A549 (cell line): ENCODE measurements at regions not wholly inside any gene's neighbourhood (a gene's known extent, or its start where the extent isn't known, plus 50 kb on each side); places are given as distances from the start of the nearest gene placed in this dataset.

Experiments used
- ATAC-seq, 2 experiments: fragments of 200-7000 bp in 1 of 2; fragments of >200 bp in 1 of 2; cut with Nextera tagmentation in 1 of 2; cut with Tn5 transposase in 1 of 2; 3 replicates each; pipeline versions ENCODE4 v1.8.0 to v1.9.1; 2018 to 2020; ENCODE audit warnings: mild to moderate bottlenecking in 1 of 2, moderate library complexity in 1 of 2
- CTCF ChIA-PET: fragments of 300-600 bp; sonication (Branson Sonifier 250); formaldehyde crosslinking; extraction: SDS; loops from one replicate; lab custom pipeline; 2021; ENCODE audit warnings: antibody characterized with exemption, inconsistent platforms; lab: Yijun Ruan, JAX
- POLR2A ChIA-PET: fragments of 350-600 bp; formaldehyde crosslinking; extraction: SDS; loops from one replicate; lab custom pipeline; 2021; ENCODE audit warnings: antibody characterized with exemption, inconsistent platforms; lab: Yijun Ruan, JAX
- DNase-seq, 2 experiments: peaks; one replicate each; pipeline versions ENCODE4 v3.0.0 to v3.0.0-alpha.2; 2011 to 2016; ENCODE audit warnings: low read depth in 1 of 2, low spot score in 1 of 2
- FAIRE-seq: peaks from 2 replicates; lab custom pipeline; 2011; peaks lifted over from hg19 to GRCh38; lab: Jason Lieb, UNC
- H3K27ac ChIP-seq, 2 experiments: fragments of >200 bp; sonication (Bioruptor Twin); formaldehyde crosslinking; 3 replicates each; pipeline ENCODE4 v1.5.1; 2016 to 2017
- H3K4me1 ChIP-seq: fragments of >200 bp; sonication (Bioruptor Twin); formaldehyde crosslinking; 3 replicates; pipeline ENCODE4 v1.6.1; 2016
- H3K4me2 ChIP-seq: fragments of >200 bp; sonication (Bioruptor Twin); formaldehyde crosslinking; 3 replicates; pipeline ENCODE4 v1.6.1; 2016
- H3K4me3 ChIP-seq: fragments of >200 bp; sonication (Bioruptor Twin); formaldehyde crosslinking; 3 replicates; pipeline ENCODE4 v1.5.1; 2016
- H3K9me3 ChIP-seq: fragments of >200 bp; sonication (Bioruptor Twin); formaldehyde crosslinking; 3 replicates; pipeline ENCODE4 v1.6.1; 2016
- BHLHE40 ChIP-seq: IDR thresholded peaks from 2 replicates; pipeline ENCODE4 v1.6.1; 2012; ENCODE audit warnings: low read depth, low read length, inconsistent platforms
- CEBPB ChIP-seq, 2 experiments: fragments of >200 bp in 1 of 2; sonication (Bioruptor Twin) in 1 of 2; formaldehyde crosslinking in 1 of 2; IDR thresholded peaks; 2 replicates each; pipeline ENCODE4 v1.6.1; 2012 to 2016
- FOSL2 ChIP-seq, 2 experiments: fragments of 450-650 bp in 1 of 2; fragments of >200 bp in 1 of 2; sonication (Bioruptor Twin) in 1 of 2; formaldehyde crosslinking; IDR thresholded peaks; 2 replicates each; pipeline versions ENCODE4 v1.5.0 to v1.6.1; 2016 to 2020; ENCODE audit warnings: mild to moderate bottlenecking in 1 of 2, moderate library complexity in 1 of 2
- KDM1A ChIP-seq: fragments of 200-600 bp; sonication (generic); IDR thresholded peaks from 2 replicates; pipeline ENCODE4 v1.6.1; 2016; ENCODE audit warnings: low read depth, mild to moderate bottlenecking
- NPAS2 ChIP-seq: fragments of 250-450 bp; sonication (Bioruptor Pico); IDR thresholded peaks from 2 replicates; pipeline ENCODE4 v1.8.0; 2022; ENCODE audit warnings: mild to moderate bottlenecking, moderate library complexity, borderline replicate concordance
- NR3C1 ChIP-seq: fragments of >200 bp; sonication (Bioruptor Twin); formaldehyde crosslinking; IDR thresholded peaks from 3 replicates; pipeline ENCODE4 v1.6.1; 2017
- SREBF2 ChIP-seq: fragments of 450-650 bp; IDR thresholded peaks from 2 replicates; pipeline ENCODE4 v1.6.1; 2014; ENCODE audit warnings: mild to moderate bottlenecking, moderate library complexity
- WGBS: methylation state at CpG from one replicate; pipeline ENCODE4 v1.1.6; 2017; ENCODE audit errors: missing lambda C conversion rate; 5-methylcytosine and 5-hydroxymethylcytosine counted together
- TF ChIP-seq, protein P1 (sequence below): fragments of 150-350 bp; IDR thresholded peaks from 2 replicates; pipeline ENCODE4 v1.6.1; 2014; ENCODE audit warnings: low read depth, mild to moderate bottlenecking, low read length
- TF ChIP-seq, protein P2 (sequence below): IDR thresholded peaks from 2 replicates; pipeline ENCODE4 v1.6.1; 2012; ENCODE audit warnings: low read depth, borderline replicate concordance
- TF ChIP-seq, protein P3 (sequence below): fragments of >200 bp; sonication (Bioruptor Twin); formaldehyde crosslinking; IDR thresholded peaks from 3 replicates; pipeline ENCODE4 v1.6.1; 2016

DNA sequence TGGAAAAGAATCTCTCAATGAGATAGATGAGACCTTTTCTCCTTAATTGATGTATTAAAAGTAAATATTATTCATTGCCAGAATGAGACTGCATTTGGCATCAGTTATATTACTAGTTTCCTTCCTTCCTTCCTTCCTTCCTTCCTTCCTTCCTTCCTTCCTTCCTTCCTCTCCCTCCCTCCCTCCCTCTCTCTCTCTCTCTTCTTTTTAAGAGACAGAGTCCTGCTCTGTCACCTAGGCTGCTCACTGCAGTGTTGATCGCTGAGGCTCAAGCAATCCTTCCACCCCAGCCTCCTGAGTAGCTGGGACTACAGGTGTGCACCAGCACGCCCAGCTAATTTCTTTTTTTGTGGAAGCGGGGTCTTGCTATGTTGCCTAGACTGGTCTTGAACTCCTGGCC lies 50.4 kb upstream of the ARX start:
- WGBS, result 43% methylated on average over 3 of the region's 3 CpGs
- ChIA-PET POLR2A (no interaction called here), CTCF (no interaction called here)
- no peak for DNase-seq
- H3K9me3 ChIP-seq, result no peaks in the 10 kb centered on the region
- H3K4me1 ChIP-seq, result no peaks in the 10 kb centered on the region
- TF ChIP-seq, protein P1, sequence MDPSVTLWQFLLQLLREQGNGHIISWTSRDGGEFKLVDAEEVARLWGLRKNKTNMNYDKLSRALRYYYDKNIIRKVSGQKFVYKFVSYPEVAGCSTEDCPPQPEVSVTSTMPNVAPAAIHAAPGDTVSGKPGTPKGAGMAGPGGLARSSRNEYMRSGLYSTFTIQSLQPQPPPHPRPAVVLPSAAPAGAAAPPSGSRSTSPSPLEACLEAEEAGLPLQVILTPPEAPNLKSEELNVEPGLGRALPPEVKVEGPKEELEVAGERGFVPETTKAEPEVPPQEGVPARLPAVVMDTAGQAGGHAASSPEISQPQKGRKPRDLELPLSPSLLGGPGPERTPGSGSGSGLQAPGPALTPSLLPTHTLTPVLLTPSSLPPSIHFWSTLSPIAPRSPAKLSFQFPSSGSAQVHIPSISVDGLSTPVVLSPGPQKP, result no peak
- TF ChIP-seq SREBF2, result no peak
- TF ChIP-seq FOSL2 (IDR thresholded peaks at IDR 0.05), result no peak
- no peak for TF ChIP-seq FOSL2 (CRISPR knock-in tag; IDR thresholded peaks at IDR 0.05)
- TF ChIP-seq NPAS2 (CRISPR knock-in tag), result no peak
- TF ChIP-seq NR3C1, result no peak
- TF ChIP-seq, protein P2, sequence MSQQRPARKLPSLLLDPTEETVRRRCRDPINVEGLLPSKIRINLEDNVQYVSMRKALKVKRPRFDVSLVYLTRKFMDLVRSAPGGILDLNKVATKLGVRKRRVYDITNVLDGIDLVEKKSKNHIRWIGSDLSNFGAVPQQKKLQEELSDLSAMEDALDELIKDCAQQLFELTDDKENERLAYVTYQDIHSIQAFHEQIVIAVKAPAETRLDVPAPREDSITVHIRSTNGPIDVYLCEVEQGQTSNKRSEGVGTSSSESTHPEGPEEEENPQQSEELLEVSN, result no peak
- TF ChIP-seq KDM1A, result no peak
- TF ChIP-seq CEBPB (IDR thresholded peaks at IDR 0.05), result no peak
- no peak for TF ChIP-seq BHLHE40
- TF ChIP-seq, protein P3, sequence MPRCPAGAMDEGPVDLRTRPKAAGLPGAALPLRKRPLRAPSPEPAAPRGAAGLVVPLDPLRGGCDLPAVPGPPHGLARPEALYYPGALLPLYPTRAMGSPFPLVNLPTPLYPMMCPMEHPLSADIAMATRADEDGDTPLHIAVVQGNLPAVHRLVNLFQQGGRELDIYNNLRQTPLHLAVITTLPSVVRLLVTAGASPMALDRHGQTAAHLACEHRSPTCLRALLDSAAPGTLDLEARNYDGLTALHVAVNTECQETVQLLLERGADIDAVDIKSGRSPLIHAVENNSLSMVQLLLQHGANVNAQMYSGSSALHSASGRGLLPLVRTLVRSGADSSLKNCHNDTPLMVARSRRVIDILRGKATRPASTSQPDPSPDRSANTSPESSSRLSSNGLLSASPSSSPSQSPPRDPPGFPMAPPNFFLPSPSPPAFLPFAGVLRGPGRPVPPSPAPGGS, result no peak
- no peak for FAIRE-seq
- H3K27ac ChIP-seq, result no peak overlapping the region
- no peak overlapping the region for H3K4me3 ChIP-seq
- H3K4me2 ChIP-seq, result no peak overlapping the region
- no peak for ATAC-seq
